ENCODE measurements at regions not wholly inside any gene's neighbourhood (a gene's known extent, or its start where the extent isn't known, plus 50 kb on each side); places are given as distances from the start of the nearest gene placed in this dataset.

DNA sequence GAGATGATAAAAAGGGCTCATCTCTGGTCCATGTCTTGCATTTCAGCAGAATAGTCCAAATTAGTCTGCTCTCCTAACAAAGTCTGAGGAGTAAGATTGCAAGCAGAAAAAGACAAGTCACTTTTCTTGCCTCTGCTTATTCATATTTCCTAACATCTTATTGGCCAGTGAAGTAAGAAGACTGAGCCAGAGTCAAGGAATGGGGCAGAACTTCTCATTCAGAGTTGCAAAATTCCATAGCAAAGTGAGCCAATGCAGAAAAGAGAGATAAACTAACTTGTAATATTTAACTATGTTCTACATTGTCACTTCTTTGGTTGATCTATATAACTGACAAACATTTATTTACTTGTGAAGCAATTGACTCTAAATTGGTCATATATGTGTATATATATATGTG, 2304.0 kb downstream of the ARAP2 start:
- TF ChIP-seq POLR2A (IDR thresholded peaks at IDR 0.05) = no peak
- TF ChIP-seq, protein P1, sequence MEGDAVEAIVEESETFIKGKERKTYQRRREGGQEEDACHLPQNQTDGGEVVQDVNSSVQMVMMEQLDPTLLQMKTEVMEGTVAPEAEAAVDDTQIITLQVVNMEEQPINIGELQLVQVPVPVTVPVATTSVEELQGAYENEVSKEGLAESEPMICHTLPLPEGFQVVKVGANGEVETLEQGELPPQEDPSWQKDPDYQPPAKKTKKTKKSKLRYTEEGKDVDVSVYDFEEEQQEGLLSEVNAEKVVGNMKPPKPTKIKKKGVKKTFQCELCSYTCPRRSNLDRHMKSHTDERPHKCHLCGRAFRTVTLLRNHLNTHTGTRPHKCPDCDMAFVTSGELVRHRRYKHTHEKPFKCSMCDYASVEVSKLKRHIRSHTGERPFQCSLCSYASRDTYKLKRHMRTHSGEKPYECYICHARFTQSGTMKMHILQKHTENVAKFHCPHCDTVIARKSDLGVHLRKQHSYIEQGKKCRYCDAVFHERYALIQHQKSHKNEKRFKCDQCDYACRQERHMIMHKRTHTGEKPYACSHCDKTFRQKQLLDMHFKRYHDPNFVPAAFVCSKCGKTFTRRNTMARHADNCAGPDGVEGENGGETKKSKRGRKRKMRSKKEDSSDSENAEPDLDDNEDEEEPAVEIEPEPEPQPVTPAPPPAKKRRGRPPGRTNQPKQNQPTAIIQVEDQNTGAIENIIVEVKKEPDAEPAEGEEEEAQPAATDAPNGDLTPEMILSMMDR (IDR thresholded peaks at IDR 0.05) = no peak

Measured in right lobe of liver (tissue), 4 donors.